ENCODE measurements at regions not wholly inside any gene's neighbourhood (a gene's known extent, or its start where the extent isn't known, plus 50 kb on each side); places are given as distances from the start of the nearest gene placed in this dataset.

DNA sequence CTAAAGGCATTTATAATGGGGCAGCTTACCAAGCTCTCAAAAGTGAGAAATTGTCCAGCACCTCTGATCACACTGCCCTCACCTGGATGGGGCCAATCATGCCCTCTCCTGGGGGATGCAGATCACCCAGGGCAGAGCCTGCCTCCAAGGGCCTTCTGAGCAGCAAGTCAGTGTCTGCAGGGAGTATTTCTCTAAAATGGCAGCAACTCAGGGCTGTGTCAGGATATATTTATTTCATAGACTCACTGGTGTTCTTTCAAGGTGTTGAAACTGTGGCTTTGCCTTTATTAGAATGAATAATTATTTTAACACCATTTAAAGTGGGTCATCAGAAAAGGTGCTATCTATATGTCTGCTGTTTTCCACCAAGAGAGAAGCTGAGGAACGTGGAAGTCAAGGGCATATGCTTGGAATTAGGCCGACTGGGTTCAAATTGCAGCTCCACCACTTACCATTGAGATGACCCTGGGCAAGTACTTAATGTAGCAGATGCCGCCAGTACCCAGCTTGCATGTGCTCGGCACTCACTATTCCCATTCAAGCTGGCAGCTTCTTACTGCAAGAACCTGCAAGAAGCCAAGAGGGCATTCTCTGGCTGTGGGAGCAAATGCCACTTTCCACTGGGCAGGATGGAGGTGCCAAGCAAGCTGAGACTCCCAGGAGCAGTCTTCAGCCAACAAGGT is 590.0 kb downstream of the BCOR start:
- no peak for TF ChIP-seq CHD2 (IDR thresholded peaks at IDR 0.05; ENCODE audit: low read length, partially characterized antibody)
- TF ChIP-seq RXRA (IDR thresholded peaks at IDR 0.05; ENCODE audit: borderline replicate concordance, low read depth), result no peak
- no peak for TF ChIP-seq TEAD4 (IDR thresholded peaks at IDR 0.05; ENCODE audit: borderline replicate concordance, insufficient read depth)
- TF ChIP-seq, protein P1, sequence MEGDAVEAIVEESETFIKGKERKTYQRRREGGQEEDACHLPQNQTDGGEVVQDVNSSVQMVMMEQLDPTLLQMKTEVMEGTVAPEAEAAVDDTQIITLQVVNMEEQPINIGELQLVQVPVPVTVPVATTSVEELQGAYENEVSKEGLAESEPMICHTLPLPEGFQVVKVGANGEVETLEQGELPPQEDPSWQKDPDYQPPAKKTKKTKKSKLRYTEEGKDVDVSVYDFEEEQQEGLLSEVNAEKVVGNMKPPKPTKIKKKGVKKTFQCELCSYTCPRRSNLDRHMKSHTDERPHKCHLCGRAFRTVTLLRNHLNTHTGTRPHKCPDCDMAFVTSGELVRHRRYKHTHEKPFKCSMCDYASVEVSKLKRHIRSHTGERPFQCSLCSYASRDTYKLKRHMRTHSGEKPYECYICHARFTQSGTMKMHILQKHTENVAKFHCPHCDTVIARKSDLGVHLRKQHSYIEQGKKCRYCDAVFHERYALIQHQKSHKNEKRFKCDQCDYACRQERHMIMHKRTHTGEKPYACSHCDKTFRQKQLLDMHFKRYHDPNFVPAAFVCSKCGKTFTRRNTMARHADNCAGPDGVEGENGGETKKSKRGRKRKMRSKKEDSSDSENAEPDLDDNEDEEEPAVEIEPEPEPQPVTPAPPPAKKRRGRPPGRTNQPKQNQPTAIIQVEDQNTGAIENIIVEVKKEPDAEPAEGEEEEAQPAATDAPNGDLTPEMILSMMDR (IDR thresholded peaks at IDR 0.05), result no peak
- TF ChIP-seq EP300 (IDR thresholded peaks at IDR 0.05; ENCODE audit: borderline replicate concordance in 1 of 2, low read depth in 1 of 2, low read length in 1 of 2), result no peak
- TF ChIP-seq, protein P2, sequence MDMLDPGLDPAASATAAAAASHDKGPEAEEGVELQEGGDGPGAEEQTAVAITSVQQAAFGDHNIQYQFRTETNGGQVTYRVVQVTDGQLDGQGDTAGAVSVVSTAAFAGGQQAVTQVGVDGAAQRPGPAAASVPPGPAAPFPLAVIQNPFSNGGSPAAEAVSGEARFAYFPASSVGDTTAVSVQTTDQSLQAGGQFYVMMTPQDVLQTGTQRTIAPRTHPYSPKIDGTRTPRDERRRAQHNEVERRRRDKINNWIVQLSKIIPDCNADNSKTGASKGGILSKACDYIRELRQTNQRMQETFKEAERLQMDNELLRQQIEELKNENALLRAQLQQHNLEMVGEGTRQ (IDR thresholded peaks at IDR 0.05; ENCODE audit: borderline replicate concordance, low read depth, low read length), result no peak
- TF ChIP-seq, protein P3, sequence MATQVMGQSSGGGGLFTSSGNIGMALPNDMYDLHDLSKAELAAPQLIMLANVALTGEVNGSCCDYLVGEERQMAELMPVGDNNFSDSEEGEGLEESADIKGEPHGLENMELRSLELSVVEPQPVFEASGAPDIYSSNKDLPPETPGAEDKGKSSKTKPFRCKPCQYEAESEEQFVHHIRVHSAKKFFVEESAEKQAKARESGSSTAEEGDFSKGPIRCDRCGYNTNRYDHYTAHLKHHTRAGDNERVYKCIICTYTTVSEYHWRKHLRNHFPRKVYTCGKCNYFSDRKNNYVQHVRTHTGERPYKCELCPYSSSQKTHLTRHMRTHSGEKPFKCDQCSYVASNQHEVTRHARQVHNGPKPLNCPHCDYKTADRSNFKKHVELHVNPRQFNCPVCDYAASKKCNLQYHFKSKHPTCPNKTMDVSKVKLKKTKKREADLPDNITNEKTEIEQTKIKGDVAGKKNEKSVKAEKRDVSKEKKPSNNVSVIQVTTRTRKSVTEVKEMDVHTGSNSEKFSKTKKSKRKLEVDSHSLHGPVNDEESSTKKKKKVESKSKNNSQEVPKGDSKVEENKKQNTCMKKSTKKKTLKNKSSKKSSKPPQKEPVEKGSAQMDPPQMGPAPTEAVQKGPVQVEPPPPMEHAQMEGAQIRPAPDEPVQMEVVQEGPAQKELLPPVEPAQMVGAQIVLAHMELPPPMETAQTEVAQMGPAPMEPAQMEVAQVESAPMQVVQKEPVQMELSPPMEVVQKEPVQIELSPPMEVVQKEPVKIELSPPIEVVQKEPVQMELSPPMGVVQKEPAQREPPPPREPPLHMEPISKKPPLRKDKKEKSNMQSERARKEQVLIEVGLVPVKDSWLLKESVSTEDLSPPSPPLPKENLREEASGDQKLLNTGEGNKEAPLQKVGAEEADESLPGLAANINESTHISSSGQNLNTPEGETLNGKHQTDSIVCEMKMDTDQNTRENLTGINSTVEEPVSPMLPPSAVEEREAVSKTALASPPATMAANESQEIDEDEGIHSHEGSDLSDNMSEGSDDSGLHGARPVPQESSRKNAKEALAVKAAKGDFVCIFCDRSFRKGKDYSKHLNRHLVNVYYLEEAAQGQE (IDR thresholded peaks at IDR 0.05; ENCODE audit: low read depth, low read length), result no peak
- no peak for TF ChIP-seq RAD21 (IDR thresholded peaks at IDR 0.05; ENCODE audit: low read length)
- TF ChIP-seq MEF2A (IDR thresholded peaks at IDR 0.05; ENCODE audit: borderline replicate concordance, low read depth), result no peak
- no peak for TF ChIP-seq TCF12 (IDR thresholded peaks at IDR 0.05)
- TF ChIP-seq RCOR1 (IDR thresholded peaks at IDR 0.05; ENCODE audit: low read length), result no peak
- no peak for TF ChIP-seq GABPA (IDR thresholded peaks at IDR 0.05; ENCODE audit: low read depth)
